ENCODE measurements at regions not wholly inside any gene's neighbourhood (a gene's known extent, or its start where the extent isn't known, plus 50 kb on each side); places are given as distances from the start of the nearest gene placed in this dataset.
A peak's percentile ranks its signal among the peaks of the same experiment; 100 is the strongest.

DNA sequence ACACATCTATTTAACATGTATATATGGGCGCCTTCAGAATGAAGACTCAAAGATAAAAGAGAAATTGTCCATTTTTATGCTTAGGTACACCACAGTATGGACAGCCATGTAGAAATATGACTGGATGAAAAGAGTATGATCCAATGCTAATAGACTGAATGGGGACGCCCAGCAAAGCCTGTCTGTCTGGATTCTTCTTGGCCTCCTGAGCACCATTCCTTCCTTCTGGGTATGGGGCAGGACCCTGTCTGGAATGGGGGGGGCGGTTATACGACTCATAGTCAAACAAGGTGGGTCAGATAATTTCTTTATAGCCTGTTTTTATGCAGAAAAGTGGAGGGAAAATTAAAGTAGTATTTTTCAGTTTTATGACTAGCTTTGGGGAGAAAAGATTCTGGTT lies 81.2 kb upstream of the ABCD3 start:
- 76 to 100% (median 89%) methylated on average over 1 to 4 of the region's 4 CpGs; no CpG with 5 or more reads in 1 of the 10 experiments for WGBS, 10 experiments
- in situ Hi-C loops (cut with MboI; ENCODE audit: low pct_unique_long_range_greater_than_20kb in 2 of 9, low sequenced_read_pairs in 9 of 9, unreplicated experiment in 9 of 9), result loop anchor here in 7 of 9 experiments (5.0 to 25.0 kb wide), 7 partner anchors 128 to 700 kb away; no protein-coding TSS in a partner anchor
- Histone ChIP-seq H3K4me1 (replicated peaks in 1 of 2) (no peaks in the 10 kb centered on the region), H3K4me3 (no peak overlapping the region), H3K27ac (no peak overlapping the region)
- ATAC-seq (replicated peaks in 6 of 8), result no peak

GRCh38 chr1:94335950-94336349 lies 82.2 kb upstream of the ABCD3 start:
- no peak overlapping the region for H3K4me3 ChIP-seq
- WGBS, 10 experiments, result 0 to 17% (median 1%) methylated on average over 1 to 6 of the region's 6 CpGs
- ATAC-seq (replicated peaks in 6 of 8), result peak; percentile 82 to 93 (median 91)
- H3K4me1 ChIP-seq (replicated peaks in 1 of 2), result no peaks in the 10 kb centered on the region
- in situ Hi-C loops (cut with MboI; ENCODE audit: low pct_unique_long_range_greater_than_20kb in 2 of 9, low sequenced_read_pairs in 9 of 9, unreplicated experiment in 9 of 9), result loop anchor here in 7 of 9 experiments (5.0 to 25.0 kb wide), 7 partner anchors 129 to 699 kb away; no protein-coding TSS in a partner anchor
- H3K27ac ChIP-seq, result no peak overlapping the region

DNA sequence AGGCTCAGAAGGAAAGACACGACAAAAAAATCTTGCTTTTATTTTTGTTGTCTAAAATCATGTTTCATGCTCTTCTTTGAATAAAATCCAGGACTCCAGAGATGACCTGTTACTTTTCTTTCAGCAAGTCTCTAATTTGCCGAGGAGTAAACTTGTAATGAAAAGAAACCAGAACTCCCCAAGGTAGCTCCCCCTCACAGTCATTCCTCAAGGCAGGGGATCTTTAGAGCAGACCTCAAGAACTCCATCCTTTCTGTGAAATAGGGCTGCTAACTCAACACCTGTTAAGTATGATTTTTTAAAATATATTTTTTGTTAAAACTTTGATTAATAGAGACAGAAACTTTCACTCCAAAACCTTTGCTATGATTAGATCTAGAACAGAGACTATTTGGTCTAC lies 82.7 kb upstream of the ABCD3 start:
- in situ Hi-C loops (cut with MboI; ENCODE audit: low pct_unique_long_range_greater_than_20kb in 2 of 9, low sequenced_read_pairs in 9 of 9, unreplicated experiment in 9 of 9), result loop anchor here in 7 of 9 experiments (5.0 to 25.0 kb wide), 7 partner anchors 129 to 698 kb away; no protein-coding TSS in a partner anchor

GRCh38 chr1:94334764-94335163 lies 83.4 kb upstream of the ABCD3 start:
- WGBS, 10 experiments, result 70 to 100% (median 96%) methylated on average over 1 to 2 of the region's 2 CpGs
- in situ Hi-C loops (cut with MboI; ENCODE audit: low pct_unique_long_range_greater_than_20kb in 2 of 9, low sequenced_read_pairs in 9 of 9, unreplicated experiment in 9 of 9), result loop anchor here in 8 of 9 experiments (5.0 to 25.0 kb wide), 7 partner anchors 130 to 697 kb away; no protein-coding TSS in a partner anchor
- Histone ChIP-seq H3K4me1 (replicated peaks in 1 of 2) (no peaks in the 10 kb centered on the region), H3K4me3 (no peak overlapping the region), H3K27ac (no peak overlapping the region)
- no peak for ATAC-seq (replicated peaks in 6 of 8)

More for the DNA sequence above, 82.7 kb upstream of the ABCD3 start:
- no peak for ATAC-seq (replicated peaks in 6 of 8)
- Histone ChIP-seq H3K27ac (no peak overlapping the region), H3K4me1 (replicated peaks in 1 of 2) (no peaks in the 10 kb centered on the region), H3K4me3 (no peak overlapping the region)
- WGBS, 10 experiments, result 28 to 100% (median 82%) methylated on average over 1 to 2 of the region's 2 CpGs; no CpG with 5 or more reads in 1 of the 10 experiments

- in situ Hi-C loops (cut with MboI; ENCODE audit: low pct_unique_long_range_greater_than_20kb in 2 of 9, low sequenced_read_pairs in 9 of 9, unreplicated experiment in 9 of 9), result loop anchor here in 7 of 9 experiments (5.0 to 25.0 kb wide), 7 partner anchors 132 to 696 kb away; no protein-coding TSS in a partner anchor
- WGBS, 10 experiments, result 17 to 100% (median 83%) methylated on average over 1 to 4 of the region's 4 CpGs
- no peaks in the 10 kb centered on the region for H3K4me1 ChIP-seq (replicated peaks in 1 of 2)
- H3K4me3 ChIP-seq, result no peak overlapping the region
- H3K27ac ChIP-seq, result no peak overlapping the region
- ATAC-seq (replicated peaks in 6 of 8), result peak in 2 of 8 experiments; percentile 35 to 47
Observed at GRCh38 chr1:94332952-94333351, 85.2 kb upstream of the ABCD3 start.

DNA sequence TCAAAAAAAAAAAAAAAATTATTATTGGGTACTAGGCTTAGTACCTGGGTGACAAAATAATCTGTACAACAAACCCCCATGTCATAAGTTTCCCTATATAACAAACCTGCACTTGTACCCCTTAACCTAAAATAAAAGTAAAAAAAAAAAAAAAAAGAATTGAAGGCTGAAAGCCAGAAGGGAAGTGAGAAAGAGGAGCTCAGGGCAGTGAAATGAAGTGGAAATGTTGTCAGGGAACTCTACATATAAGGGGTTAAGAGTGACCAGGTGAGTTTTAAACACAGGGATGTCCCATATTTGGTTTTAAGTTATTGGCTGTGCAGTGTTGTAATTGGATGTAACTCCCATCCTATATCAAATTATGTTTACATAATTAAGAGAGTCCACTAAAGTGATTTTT lies 85.7 kb upstream of the ABCD3 start:
- H3K4me1 ChIP-seq (replicated peaks in 1 of 2), result peaks cover under 1 to 2% of the 10 kb centered on the region in 2 donors
- in situ Hi-C loops (cut with MboI; ENCODE audit: low pct_unique_long_range_greater_than_20kb in 2 of 9, low sequenced_read_pairs in 9 of 9, unreplicated experiment in 9 of 9), result loop anchor here in 7 of 9 experiments (5.0 to 25.0 kb wide), 7 partner anchors 132 to 695 kb away; no protein-coding TSS in a partner anchor
- no peak overlapping the region for H3K4me3 ChIP-seq
- H3K27ac ChIP-seq, result no peak overlapping the region
- no peak for ATAC-seq (replicated peaks in 6 of 8)

- no peak overlapping the region for H3K27ac ChIP-seq
- H3K4me3 ChIP-seq, result no peak overlapping the region
- H3K4me1 ChIP-seq (replicated peaks in 1 of 2), result peaks cover 5 to 9% of the 10 kb centered on the region in 2 donors
- in situ Hi-C loops (cut with MboI; ENCODE audit: low pct_unique_long_range_greater_than_20kb in 2 of 9, low sequenced_read_pairs in 9 of 9, unreplicated experiment in 9 of 9), result loop anchor here in 7 of 9 experiments (5.0 to 25.0 kb wide), 7 partner anchors 135 to 693 kb away; no protein-coding TSS in a partner anchor
- WGBS, 10 experiments, result 0 to 69% (median 49%) methylated on average over 2 to 3 of the region's 3 CpGs; no CpG with 5 or more reads in 2 of the 10 experiments
- peak in 2 of 8 experiments; percentile 14 to 18 for ATAC-seq (replicated peaks in 6 of 8)
Observed at GRCh38 chr1:94329986-94330385, 88.2 kb upstream of the ABCD3 start.

DNA sequence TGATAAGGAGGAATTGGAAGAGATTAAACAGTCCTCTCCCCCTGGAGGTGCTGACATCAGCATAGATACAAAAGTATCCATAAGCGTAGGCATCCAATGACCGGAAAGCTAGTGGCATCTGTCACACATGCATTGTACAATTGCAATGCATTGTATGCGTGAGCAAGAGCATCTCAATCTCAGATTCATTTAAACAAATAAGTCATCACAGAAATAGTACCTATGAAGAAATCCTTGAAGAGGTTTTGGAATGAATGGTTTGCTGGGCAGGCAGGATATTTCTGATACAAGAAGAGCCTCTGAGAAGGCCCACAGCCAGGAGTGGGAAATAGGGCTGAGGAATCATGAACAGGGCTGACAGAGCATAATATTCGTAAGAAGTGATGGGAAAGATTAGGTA lies 88.9 kb upstream of the ABCD3 start:
- H3K27ac ChIP-seq, result no peak overlapping the region
- H3K4me1 ChIP-seq (replicated peaks in 1 of 2), result peaks cover 5 to 9% of the 10 kb centered on the region in 2 donors
- H3K4me3 ChIP-seq, result no peak overlapping the region
- WGBS, 10 experiments, result 20 to 100% (median 95%) methylated on average over 1 to 4 of the region's 4 CpGs; no CpG with 5 or more reads in 1 of the 10 experiments
- no peak for ATAC-seq (replicated peaks in 6 of 8)
- in situ Hi-C loops (cut with MboI; ENCODE audit: low pct_unique_long_range_greater_than_20kb in 2 of 9, low sequenced_read_pairs in 9 of 9, unreplicated experiment in 9 of 9), result loop anchor here in 4 of 9 experiments (25.0 kb wide), 3 partner anchors 267 to 692 kb away; no protein-coding TSS in a partner anchor

- Histone ChIP-seq H3K4me1 (replicated peaks in 1 of 2) (peaks cover 5 to 9% of the 10 kb centered on the region in 2 donors), H3K4me3 (no peak overlapping the region), H3K27ac (no peak overlapping the region)
- ATAC-seq (replicated peaks in 6 of 8), result peak in 4 of 8 experiments; percentile 17 to 38 (median 33)
- 5 to 60% (median 21%) methylated on average over 2 to 17 of the region's 18 CpGs for WGBS, 10 experiments
- in situ Hi-C loops (cut with MboI; ENCODE audit: low pct_unique_long_range_greater_than_20kb in 2 of 9, low sequenced_read_pairs in 9 of 9, unreplicated experiment in 9 of 9), result loop anchor here in 4 of 9 experiments (25.0 kb wide), 3 partner anchors 265 to 690 kb away; no protein-coding TSS in a partner anchor
Observed at GRCh38 chr1:94327001-94327690, 89.8 kb upstream of the ARHGAP29 start.

- 16 to 92% (median 61%) methylated on average over 1 to 4 of the region's 4 CpGs for WGBS, 10 experiments
Observed at GRCh38 chr1:94326329-94326728, 88.9 kb upstream of the ARHGAP29 start.

DNA sequence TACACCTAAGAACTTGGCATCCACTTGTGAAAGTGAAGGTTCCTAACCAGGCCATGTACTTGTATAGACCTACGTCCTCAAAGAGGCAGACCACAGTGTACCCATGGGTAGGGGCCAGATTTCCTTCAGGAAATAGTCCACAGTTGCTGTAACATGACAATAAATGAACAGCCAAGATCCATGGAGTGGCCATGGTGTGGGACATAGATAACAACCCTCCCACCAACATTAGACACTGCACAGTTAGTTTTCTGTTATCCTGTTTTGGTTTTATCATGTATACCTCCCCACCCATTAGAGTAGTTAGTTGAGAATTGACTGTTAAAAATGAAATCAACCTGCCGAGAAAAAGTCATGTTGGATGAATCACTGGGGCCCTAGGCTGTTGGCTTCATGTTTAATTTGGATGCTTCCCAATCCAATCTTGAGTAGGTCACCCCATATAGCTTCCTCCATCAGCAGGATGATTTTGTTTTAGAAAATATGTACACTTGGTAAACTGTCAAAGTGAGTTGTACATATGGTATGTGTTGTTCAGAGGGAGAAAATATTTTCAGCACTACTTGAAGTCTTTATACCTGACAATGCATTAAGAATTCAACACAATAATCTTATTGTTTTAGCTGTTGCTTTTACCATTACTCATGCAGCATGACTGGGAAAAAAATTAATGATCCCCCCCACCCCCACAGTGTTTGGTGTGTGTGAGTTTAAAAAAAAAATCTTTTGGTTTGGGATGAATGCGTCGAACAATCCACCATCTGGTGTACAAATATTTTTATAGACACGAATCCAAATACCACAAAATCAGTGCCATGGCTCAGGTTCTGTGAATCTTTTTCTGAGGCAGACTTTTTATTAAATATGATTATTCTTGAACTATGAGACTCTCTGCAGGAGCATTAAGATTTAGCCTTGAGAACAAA lies 88.3 kb upstream of the ARHGAP29 start:
- 11 to 100% (median 92%) methylated on average over 1 to 5 of the region's 5 CpGs for WGBS, 10 experiments
- H3K27ac ChIP-seq, result no peak overlapping the region
- in situ Hi-C loops (cut with MboI; ENCODE audit: low pct_unique_long_range_greater_than_20kb in 2 of 9, low sequenced_read_pairs in 9 of 9, unreplicated experiment in 9 of 9), result loop anchor here in 4 of 9 experiments (25.0 kb wide), 3 partner anchors 263 to 688 kb away; no protein-coding TSS in a partner anchor
- peaks cover 5 to 15% of the 10 kb centered on the region in 2 donors for H3K4me1 ChIP-seq (replicated peaks in 1 of 2)
- ATAC-seq (replicated peaks in 6 of 8), result peak in 3 of 8 experiments; percentile 30 to 65 (median 56)
- no peak overlapping the region for H3K4me3 ChIP-seq

More at GRCh38 chr1:94326329-94326728, 88.9 kb upstream of the ARHGAP29 start:
- Histone ChIP-seq H3K4me1 (replicated peaks in 1 of 2) (peaks cover 5 to 15% of the 10 kb centered on the region in 2 donors), H3K27ac (no peak overlapping the region), H3K4me3 (no peak overlapping the region)
- no peak for ATAC-seq (replicated peaks in 6 of 8)
- in situ Hi-C loops (cut with MboI; ENCODE audit: low pct_unique_long_range_greater_than_20kb in 2 of 9, low sequenced_read_pairs in 9 of 9, unreplicated experiment in 9 of 9), result loop anchor here in 4 of 9 experiments (25.0 kb wide), 3 partner anchors 264 to 689 kb away; no protein-coding TSS in a partner anchor

GRCh38 chr1:94324178-94324544 lies 86.8 kb upstream of the ARHGAP29 start:
- ATAC-seq (replicated peaks in 6 of 8), result no peak
- WGBS, 10 experiments, result 5 to 96% (median 81%) methylated on average over 3 to 4 of the region's 4 CpGs; no CpG with 5 or more reads in 1 of the 10 experiments
- Histone ChIP-seq H3K27ac (no peak overlapping the region), H3K4me1 (replicated peaks in 1 of 2) (peaks cover 11 to 15% of the 10 kb centered on the region in 2 donors), H3K4me3 (no peak overlapping the region)
- in situ Hi-C loops (cut with MboI; ENCODE audit: low pct_unique_long_range_greater_than_20kb in 2 of 9, low sequenced_read_pairs in 9 of 9, unreplicated experiment in 9 of 9), result loop anchor here in 1 of 9 experiments (25.0 kb wide), 1 partner anchor 262 kb away; no protein-coding TSS in a partner anchor
